ENCODE measurements at regions not wholly inside any gene's neighbourhood (a gene's known extent, or its start where the extent isn't known, plus 50 kb on each side); places are given as distances from the start of the nearest gene placed in this dataset.

GRCh38 chr11:134758342-134758931 is 346.4 kb upstream of the B3GAT1 start:
- no peak for TF ChIP-seq CTCF (IDR thresholded peaks at IDR 0.05; ENCODE audit: low read depth, low read length)
- TF ChIP-seq EZH2phosphoT487 (IDR thresholded peaks at IDR 0.05; ENCODE audit: low read depth): no peak
